NB4 (cell line): ENCODE measurements at regions not wholly inside any gene's neighbourhood (a gene's known extent, or its start where the extent isn't known, plus 50 kb on each side); places are given as distances from the start of the nearest gene placed in this dataset.

ENCODE experiments used
- DNase-seq: peaks from one replicate; pipeline ENCODE4 v3.0.0; 2010; ENCODE audit warnings: low read depth
- H3K4me3 ChIP-seq: one replicate; pipeline ENCODE4 v1.5.1; 2011; ENCODE audit warnings: mild to moderate bottlenecking, low read depth, low read length, moderate library complexity
- MYC ChIP-seq: IDR thresholded peaks from 2 replicates; pipeline ENCODE4 v1.6.1; 2011; ENCODE audit warnings: low read depth, low read length
- POLR2A ChIP-seq: IDR thresholded peaks from 2 replicates; pipeline ENCODE4 v1.6.1; 2011; ENCODE audit warnings: mild to moderate bottlenecking; ENCODE audit not compliant: insufficient read length; ENCODE audit errors: extremely low read depth
- TF ChIP-seq, protein P1 (sequence below): IDR thresholded peaks from one replicate; pipeline ENCODE4 v1.5.1; 2012; ENCODE audit warnings: low read depth, low read length
- TF ChIP-seq, protein P2 (sequence below): IDR thresholded peaks from 2 replicates; pipeline ENCODE4 v1.6.1; 2011; ENCODE audit warnings: low read depth, low read length

DNA sequence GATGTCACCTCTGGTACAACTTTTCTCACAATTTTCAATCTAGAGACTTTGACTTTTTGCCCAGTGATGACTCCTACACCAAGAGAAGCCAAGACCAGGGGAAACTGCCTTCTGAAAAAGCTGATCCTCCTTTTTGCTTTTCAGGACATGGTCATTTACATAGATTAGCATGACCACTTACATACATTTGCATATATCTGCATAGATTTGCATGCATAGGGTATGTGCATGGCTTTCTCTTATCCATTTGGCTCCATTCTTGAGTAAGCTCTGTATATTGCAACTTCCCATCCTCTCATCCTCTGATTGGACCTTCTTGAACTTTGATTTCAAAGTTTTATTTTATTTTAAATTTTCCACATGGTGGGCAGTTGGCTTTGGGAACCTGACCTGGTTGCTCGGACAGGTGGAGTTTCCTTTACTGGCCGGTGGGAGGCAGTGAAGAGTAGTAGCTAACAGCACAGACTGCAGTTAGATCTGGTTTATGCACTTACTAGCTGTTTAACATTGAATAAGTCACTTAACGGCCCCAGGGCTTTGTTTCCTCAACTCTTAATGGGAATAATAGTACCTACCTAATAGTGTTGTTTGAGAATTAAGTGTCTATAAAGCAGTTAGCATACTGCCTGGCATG, 92.9 kb downstream of the GPR139 start:
- TF ChIP-seq, protein P1, sequence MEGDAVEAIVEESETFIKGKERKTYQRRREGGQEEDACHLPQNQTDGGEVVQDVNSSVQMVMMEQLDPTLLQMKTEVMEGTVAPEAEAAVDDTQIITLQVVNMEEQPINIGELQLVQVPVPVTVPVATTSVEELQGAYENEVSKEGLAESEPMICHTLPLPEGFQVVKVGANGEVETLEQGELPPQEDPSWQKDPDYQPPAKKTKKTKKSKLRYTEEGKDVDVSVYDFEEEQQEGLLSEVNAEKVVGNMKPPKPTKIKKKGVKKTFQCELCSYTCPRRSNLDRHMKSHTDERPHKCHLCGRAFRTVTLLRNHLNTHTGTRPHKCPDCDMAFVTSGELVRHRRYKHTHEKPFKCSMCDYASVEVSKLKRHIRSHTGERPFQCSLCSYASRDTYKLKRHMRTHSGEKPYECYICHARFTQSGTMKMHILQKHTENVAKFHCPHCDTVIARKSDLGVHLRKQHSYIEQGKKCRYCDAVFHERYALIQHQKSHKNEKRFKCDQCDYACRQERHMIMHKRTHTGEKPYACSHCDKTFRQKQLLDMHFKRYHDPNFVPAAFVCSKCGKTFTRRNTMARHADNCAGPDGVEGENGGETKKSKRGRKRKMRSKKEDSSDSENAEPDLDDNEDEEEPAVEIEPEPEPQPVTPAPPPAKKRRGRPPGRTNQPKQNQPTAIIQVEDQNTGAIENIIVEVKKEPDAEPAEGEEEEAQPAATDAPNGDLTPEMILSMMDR, result peak; percentile 58
- TF ChIP-seq, protein P2, sequence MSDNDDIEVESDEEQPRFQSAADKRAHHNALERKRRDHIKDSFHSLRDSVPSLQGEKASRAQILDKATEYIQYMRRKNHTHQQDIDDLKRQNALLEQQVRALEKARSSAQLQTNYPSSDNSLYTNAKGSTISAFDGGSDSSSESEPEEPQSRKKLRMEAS, result no peak
- H3K4me3 ChIP-seq, result no peak overlapping the region
- peak; percentile 27 for DNase-seq

DNA sequence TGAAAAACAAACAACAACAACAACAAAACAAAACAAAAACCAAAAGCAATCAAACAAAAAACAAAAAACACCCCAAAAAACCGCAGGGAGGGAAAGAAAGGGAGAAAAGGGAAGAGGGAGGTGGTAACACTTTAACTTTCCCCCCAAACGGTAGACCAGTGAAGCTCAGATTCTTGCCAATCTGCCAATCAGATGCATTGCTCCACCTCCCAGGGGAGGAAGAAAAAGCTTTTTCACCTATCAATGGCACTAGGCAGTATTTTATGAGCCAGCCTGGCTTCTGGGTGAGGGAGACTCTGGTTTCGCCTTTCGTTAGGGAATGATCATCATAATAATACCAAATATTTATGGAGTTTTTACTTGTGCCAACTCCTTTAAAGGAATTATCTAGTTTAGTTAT, 94.1 kb downstream of the GPR139 start:
- H3K4me3 ChIP-seq, result no peak overlapping the region
- no peak for DNase-seq
- TF ChIP-seq, protein P1, result no peak
- no peak for TF ChIP-seq POLR2A
- TF ChIP-seq, protein P2, result no peak
- no peak for TF ChIP-seq MYC

DNA sequence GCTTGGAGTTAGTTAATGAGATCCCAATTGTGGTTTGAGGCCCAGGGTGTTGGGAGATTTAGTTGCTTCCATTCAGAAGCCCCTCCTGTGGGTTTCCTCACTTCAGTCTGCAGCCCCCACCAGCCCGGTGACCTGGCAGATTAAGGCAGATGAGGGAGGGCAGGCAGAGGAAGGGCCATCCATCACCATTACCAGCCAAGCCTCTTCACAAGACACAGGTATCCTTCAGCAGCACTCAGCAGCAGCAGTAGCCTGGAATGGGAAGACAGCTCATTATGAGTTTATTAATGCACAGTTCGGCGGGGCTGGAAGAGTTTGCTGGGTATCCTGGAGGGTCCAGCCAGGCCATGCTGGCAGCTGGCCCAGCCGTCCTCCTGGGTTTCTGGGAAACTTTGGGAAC, 90.0 kb upstream of the GPRC5B start:
- no peak overlapping the region for H3K4me3 ChIP-seq
- DNase-seq, result no peak
- TF ChIP-seq, protein P1, result no peak
- TF ChIP-seq, protein P2, result no peak
- TF ChIP-seq POLR2A (no peak), MYC (no peak)

DNA sequence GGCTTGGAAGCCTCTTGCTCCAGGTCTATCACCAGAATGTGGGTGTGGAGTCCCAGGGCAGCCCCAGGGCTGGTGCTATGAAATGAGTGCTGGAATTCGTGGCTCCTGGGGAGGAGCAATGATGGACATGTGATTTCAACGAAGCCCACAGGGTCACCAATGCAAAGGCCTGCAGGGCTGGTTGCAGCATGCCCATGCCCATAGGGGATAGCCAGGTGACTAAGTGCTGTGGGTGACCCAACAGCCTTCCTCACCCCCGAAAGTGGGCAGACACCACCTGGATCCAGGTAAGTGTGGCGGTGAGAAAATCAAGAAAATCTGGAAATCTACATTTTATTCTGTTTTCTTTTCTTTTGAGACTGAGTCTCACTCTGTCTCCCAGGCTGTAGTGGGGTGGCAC, 87.5 kb upstream of the GPRC5B start:
- H3K4me3 ChIP-seq, result no peak overlapping the region
- DNase-seq, result no peak
- TF ChIP-seq POLR2A (no peak), MYC (no peak)
- TF ChIP-seq, protein P1, result no peak
- TF ChIP-seq, protein P2, result no peak

DNA sequence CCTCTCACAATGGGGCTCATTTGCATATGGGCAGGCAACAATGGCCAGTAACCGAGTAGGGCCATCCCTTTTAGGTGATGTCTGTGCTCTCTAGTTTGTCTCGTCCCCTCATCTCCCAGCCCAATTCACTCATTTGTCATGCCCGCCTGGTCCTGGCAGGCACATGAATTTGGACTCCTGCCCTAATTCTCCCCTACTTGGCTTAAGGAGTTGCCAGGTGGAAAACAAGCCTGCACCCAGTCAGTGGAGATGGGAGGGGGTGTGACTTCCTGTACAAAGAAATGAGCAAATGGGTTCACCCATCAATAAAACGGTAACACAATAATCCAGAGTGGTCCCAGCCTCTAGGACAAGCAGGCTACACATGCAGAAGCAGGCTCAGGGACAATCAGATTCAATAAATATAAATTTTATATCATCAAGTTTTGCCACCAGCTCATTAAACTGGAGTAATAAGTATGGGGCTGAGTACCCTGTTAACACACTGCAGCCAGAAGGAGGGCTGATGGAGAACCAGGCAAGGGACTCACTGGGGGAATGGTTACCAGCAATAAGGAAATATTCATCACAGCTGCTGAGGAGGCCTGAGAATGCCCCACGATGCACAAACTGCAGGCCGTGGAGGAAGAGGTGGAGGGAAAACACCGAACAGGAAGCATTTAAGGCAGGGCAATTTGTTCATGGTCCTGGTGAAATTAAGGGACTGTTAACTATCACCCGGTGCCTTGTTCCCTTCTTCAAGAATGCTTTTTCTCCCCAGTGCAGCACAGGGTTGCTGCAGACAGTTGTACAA, 84.4 kb upstream of the GPRC5B start:
- DNase-seq, result no peak
- TF ChIP-seq, protein P1, result no peak
- TF ChIP-seq, protein P2, result no peak
- TF ChIP-seq MYC (no peak), POLR2A (no peak)
- no peak overlapping the region for H3K4me3 ChIP-seq
